KMS-11 (cell line): ENCODE measurements at regions not wholly inside any gene's neighbourhood (a gene's known extent, or its start where the extent isn't known, plus 50 kb on each side); places are given as distances from the start of the nearest gene placed in this dataset.

Experiments used
- H2AFZ ChIP-seq: fragments of 200-600 bp; sonication (generic); 2 replicates; pipeline ENCODE4 v1.6.1; 2016; ENCODE audit warnings: antibody characterized with exemption, mixed run types, low read depth
- H3K27ac ChIP-seq: fragments of 200-600 bp; sonication (generic); 2 replicates; pipeline ENCODE4 v1.6.1; 2016; ENCODE audit warnings: mild to moderate bottlenecking, mixed run types
- H3K27me3 ChIP-seq: fragments of 200-600 bp; sonication (generic); 2 replicates; pipeline ENCODE4 v1.6.1; 2017; ENCODE audit warnings: mild to moderate bottlenecking, low read depth, mixed run types, moderate library complexity; ENCODE audit not compliant: insufficient read depth
- H3K36me3 ChIP-seq: fragments of 200-600 bp; sonication (generic); 2 replicates; pipeline ENCODE4 v1.6.1; 2017; ENCODE audit warnings: mild to moderate bottlenecking, mixed run types; ENCODE audit not compliant: insufficient read depth
- H3K4me1 ChIP-seq: fragments of 200-600 bp; sonication (generic); 2 replicates; pipeline ENCODE4 v1.6.1; 2016; ENCODE audit warnings: mild to moderate bottlenecking, low read depth, mixed run types; ENCODE audit not compliant: poor library complexity, severe bottlenecking
- H3K4me2 ChIP-seq: fragments of 200-600 bp; sonication (generic); 2 replicates; pipeline ENCODE4 v1.7.0; 2016; ENCODE audit warnings: mild to moderate bottlenecking, mixed run types
- H3K4me3 ChIP-seq: fragments of 200-600 bp; sonication (generic); IDR thresholded peaks from 2 replicates; pipeline ENCODE4 v1.6.1; 2017; ENCODE audit warnings: low read depth, low read length, mixed read lengths; ENCODE audit not compliant: insufficient read depth
- H3K79me2 ChIP-seq: fragments of 200-600 bp; sonication (generic); 2 replicates; pipeline ENCODE4 v1.6.1; 2016; ENCODE audit warnings: low read depth, mixed run types; ENCODE audit not compliant: insufficient read depth
- H3K9ac ChIP-seq: fragments of 200-600 bp; sonication (generic); 2 replicates; pipeline ENCODE4 v1.6.1; 2016; ENCODE audit warnings: mild to moderate bottlenecking, mixed run types
- H4K20me1 ChIP-seq: fragments of 200-600 bp; sonication (generic); 2 replicates; pipeline ENCODE4 v1.6.1; 2016; ENCODE audit warnings: mild to moderate bottlenecking, mixed run types; ENCODE audit not compliant: insufficient read depth
- TF ChIP-seq, protein P1 (sequence below): fragments of 200-600 bp; sonication (generic); conservative IDR thresholded peaks from 2 replicates; pipeline ENCODE4 v1.6.1; 2017; ENCODE audit warnings: low read depth, mild to moderate bottlenecking, antibody characterized with exemption, low read length, moderate library complexity, mixed read lengths

DNA sequence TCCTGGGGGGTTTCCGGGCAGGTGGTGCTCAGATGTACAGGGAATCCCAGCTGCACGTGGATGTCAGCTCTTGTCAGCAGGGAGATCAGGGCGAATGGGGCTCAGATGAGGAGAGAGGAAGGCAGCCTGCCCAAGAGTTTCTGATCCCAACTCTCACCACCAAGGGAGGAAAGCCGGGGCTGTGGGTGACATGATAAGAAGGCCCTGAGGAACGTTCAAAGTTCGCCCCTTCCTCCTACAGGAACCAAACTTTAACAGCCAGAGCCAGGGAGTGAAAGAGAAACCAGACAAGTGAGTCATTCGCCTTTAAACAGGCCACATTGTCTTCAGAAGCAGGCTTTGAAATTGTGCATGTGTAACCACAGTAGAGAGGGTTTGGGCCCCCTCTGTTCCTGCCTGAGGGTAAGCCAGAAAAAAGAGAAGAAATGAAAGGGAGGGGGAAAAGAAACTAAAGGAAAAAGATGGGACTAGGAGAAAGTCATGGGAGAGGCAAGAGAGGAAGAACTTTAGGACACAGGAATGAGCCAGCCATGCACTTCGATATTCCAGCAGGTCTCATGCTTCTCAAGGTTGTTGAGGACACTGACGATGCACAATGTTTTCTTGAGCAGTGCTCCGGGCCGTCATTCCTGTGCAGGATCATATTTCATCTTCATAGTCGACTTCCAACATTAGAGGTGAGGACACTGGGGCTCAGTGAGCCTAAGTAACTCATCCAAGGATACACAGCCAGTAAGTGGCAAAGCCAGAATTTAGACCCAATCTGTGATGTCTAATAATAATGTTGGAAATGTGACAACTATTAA lies 691.4 kb upstream of the TBX3 start:
- no peaks in the 10 kb centered on the region for H3K27me3 ChIP-seq
- H3K9ac ChIP-seq, result peak overlapping the region; percentile 56; the same call in 1 of the 2 replicates
- H3K4me3 ChIP-seq, result no peak overlapping the region
- H2AFZ ChIP-seq, result peak overlapping the region; percentile 86
- TF ChIP-seq, protein P1, sequence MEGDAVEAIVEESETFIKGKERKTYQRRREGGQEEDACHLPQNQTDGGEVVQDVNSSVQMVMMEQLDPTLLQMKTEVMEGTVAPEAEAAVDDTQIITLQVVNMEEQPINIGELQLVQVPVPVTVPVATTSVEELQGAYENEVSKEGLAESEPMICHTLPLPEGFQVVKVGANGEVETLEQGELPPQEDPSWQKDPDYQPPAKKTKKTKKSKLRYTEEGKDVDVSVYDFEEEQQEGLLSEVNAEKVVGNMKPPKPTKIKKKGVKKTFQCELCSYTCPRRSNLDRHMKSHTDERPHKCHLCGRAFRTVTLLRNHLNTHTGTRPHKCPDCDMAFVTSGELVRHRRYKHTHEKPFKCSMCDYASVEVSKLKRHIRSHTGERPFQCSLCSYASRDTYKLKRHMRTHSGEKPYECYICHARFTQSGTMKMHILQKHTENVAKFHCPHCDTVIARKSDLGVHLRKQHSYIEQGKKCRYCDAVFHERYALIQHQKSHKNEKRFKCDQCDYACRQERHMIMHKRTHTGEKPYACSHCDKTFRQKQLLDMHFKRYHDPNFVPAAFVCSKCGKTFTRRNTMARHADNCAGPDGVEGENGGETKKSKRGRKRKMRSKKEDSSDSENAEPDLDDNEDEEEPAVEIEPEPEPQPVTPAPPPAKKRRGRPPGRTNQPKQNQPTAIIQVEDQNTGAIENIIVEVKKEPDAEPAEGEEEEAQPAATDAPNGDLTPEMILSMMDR, result no peak
- no peaks in the 10 kb centered on the region for H4K20me1 ChIP-seq
- no peaks in the 10 kb centered on the region for H3K79me2 ChIP-seq
- no peaks in the 10 kb centered on the region for H3K36me3 ChIP-seq
- H3K27ac ChIP-seq, result peak overlapping the region; percentile 53
- H3K4me1 ChIP-seq, result peaks cover 16% of the 10 kb centered on the region
- peak overlapping the region; percentile 34 for H3K4me2 ChIP-seq

DNA sequence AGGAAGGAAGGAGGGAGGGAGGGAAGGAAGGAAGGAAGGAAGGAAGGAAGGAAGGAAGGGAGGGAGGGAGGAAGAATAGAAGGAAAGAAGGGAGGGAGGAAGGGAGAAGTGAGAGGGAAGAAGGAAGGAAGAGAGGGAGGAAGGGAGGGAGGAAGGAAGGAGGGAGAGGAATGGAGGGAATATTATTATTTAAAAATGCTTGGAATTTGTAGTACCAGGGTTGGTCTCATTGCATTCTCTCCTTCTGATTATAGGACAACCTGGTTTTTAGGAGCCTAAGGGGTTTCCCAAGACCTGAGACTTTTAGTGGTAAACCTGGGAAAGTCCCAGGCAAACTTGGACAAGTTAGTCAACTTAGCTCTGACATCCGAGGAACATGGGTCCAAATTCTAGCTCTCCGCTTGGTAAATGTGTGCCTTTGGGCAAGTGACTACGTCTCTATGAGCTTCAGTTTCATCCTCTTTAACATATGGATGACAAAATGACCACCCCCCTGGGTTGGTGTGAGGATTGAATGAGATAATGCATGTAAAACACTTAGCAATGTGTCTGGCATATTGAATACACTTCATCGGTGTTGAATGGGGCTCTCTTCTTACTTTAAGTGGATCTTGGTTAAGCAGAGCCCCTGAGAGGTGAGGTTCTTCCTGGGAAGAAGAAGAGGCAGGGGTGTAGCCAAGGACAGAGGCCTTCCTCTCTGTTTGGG lies 690.7 kb upstream of the TBX3 start:
- peak overlapping the region; percentile 34 for H3K4me2 ChIP-seq
- H3K27ac ChIP-seq, result peak overlapping the region; percentile 53; the same call in 1 of the 2 replicates
- peaks cover 16% of the 10 kb centered on the region for H3K4me1 ChIP-seq
- no peaks in the 10 kb centered on the region for H3K79me2 ChIP-seq
- H3K27me3 ChIP-seq, result no peaks in the 10 kb centered on the region
- H3K4me3 ChIP-seq, result no peak overlapping the region
- peak overlapping the region; percentile 86 for H2AFZ ChIP-seq
- no peaks in the 10 kb centered on the region for H3K36me3 ChIP-seq
- TF ChIP-seq, protein P1, result no peak
- H3K9ac ChIP-seq, result peak overlapping the region; percentile 56; the same call in 1 of the 2 replicates
- no peaks in the 10 kb centered on the region for H4K20me1 ChIP-seq

DNA sequence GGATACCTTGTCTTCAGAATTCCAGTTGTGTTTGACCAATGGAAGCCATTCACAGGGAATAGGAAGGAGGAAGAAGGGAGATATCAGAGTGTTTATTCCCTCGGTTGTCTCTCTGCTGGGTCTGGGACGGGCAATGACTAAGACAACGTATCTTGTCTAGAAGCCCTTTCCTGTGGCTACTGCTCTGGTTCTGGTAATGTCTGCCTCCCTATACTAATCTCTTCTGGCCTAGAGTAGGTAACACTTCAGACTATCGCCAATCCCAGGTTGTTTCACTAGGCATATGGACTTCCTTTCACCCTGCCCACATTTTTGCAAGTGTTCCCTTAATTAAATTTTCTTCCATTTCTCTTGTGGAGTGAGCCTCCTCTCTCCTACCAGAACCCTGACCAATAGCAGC lies 687.7 kb upstream of the TBX3 start:
- Histone ChIP-seq H3K79me2 (no peaks in the 10 kb centered on the region), H3K4me3 (no peak overlapping the region), H4K20me1 (no peaks in the 10 kb centered on the region), H3K27me3 (no peaks in the 10 kb centered on the region), H3K4me2 (no peak overlapping the region), H3K27ac (no peak overlapping the region), H2AFZ (no peak overlapping the region), H3K36me3 (no peaks in the 10 kb centered on the region), H3K9ac (no peak overlapping the region), H3K4me1 (peaks cover 16% of the 10 kb centered on the region)
- TF ChIP-seq, protein P1, result no peak

DNA sequence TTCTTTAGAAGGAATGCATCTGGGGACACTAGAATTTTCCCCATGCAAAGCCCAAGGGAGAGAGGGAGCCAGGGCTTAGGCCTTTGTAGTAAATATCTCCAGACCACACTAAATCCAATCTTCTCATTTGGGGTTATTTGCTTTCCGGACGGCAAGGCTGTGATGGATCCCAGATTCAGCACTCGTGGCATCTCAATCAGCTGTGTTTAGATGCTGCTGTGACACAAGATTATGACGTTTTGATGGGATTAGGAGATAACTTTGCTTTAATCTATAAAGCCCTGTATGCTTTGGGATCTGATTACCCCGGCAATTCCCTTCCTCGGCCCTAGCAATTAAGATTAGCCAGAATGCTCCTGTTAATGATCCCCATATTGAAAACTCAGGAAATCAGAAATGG lies 686.7 kb upstream of the TBX3 start:
- no peaks in the 10 kb centered on the region for H4K20me1 ChIP-seq
- H3K36me3 ChIP-seq, result no peaks in the 10 kb centered on the region
- no peaks in the 10 kb centered on the region for H3K27me3 ChIP-seq
- no peak overlapping the region for H3K27ac ChIP-seq
- TF ChIP-seq, protein P1, result no peak
- H3K4me3 ChIP-seq, result no peak overlapping the region
- H3K79me2 ChIP-seq, result no peaks in the 10 kb centered on the region
- no peak overlapping the region for H2AFZ ChIP-seq
- H3K4me2 ChIP-seq, result no peak overlapping the region
- peaks cover 11% of the 10 kb centered on the region for H3K4me1 ChIP-seq
- H3K9ac ChIP-seq, result no peak overlapping the region
